HG02642 (cell line): ENCODE measurements at regions not wholly inside any gene's neighbourhood (a gene's known extent, or its start where the extent isn't known, plus 50 kb on each side); places are given as distances from the start of the nearest gene placed in this dataset.

Experiments used
- ATAC-seq: cut with Tn5 transposase; IDR thresholded peaks from one replicate; pipeline ENCODE4 v1.9.1; 2021; ENCODE audit warnings: mild to moderate bottlenecking; ENCODE audit not compliant: unreplicated experiment, poor library complexity

GRCh38 chr3:83302091-83302490 lies 1540.6 kb upstream of the GBE1 start:
- ATAC-seq: no peak

GRCh38 chr3:83317605-83318004 lies 1556.2 kb upstream of the GBE1 start:
- ATAC-seq: no peak

GRCh38 chr3:83320726-83321125 lies 1559.3 kb upstream of the GBE1 start:
- no peak for ATAC-seq

- ATAC-seq: no peak
Measured at GRCh38 chr3:83321457-83321856, 1560.0 kb upstream of the GBE1 start.

GRCh38 chr3:83321891-83322290 lies 1560.4 kb upstream of the GBE1 start:
- ATAC-seq: no peak

- ATAC-seq: no peak
Measured at GRCh38 chr3:83354205-83354604, 1592.8 kb upstream of the GBE1 start.

GRCh38 chr3:83393276-83393675 lies 1565.5 kb upstream of the CADM2 start:
- no peak for ATAC-seq

GRCh38 chr3:83403927-83404326 lies 1554.9 kb upstream of the CADM2 start:
- ATAC-seq: no peak

GRCh38 chr3:83426300-83426699 lies 1532.5 kb upstream of the CADM2 start:
- no peak for ATAC-seq

- no peak for ATAC-seq
Measured at GRCh38 chr3:83434880-83435587, 1523.8 kb upstream of the CADM2 start.

GRCh38 chr3:83438188-83438587 lies 1520.6 kb upstream of the CADM2 start:
- no peak for ATAC-seq

- ATAC-seq: no peak
Measured at GRCh38 chr3:83453056-83453455, 1505.7 kb upstream of the CADM2 start.

- ATAC-seq: no peak
Measured at GRCh38 chr3:83454353-83454752, 1504.4 kb upstream of the CADM2 start.

GRCh38 chr3:83457551-83457950 lies 1501.2 kb upstream of the CADM2 start:
- no peak for ATAC-seq

GRCh38 chr3:83460052-83460451 lies 1498.7 kb upstream of the CADM2 start:
- no peak for ATAC-seq

GRCh38 chr3:83461411-83461810 lies 1497.4 kb upstream of the CADM2 start:
- ATAC-seq: no peak

GRCh38 chr3:83477563-83477962 lies 1481.2 kb upstream of the CADM2 start:
- no peak for ATAC-seq

GRCh38 chr3:83482402-83483070 lies 1476.3 kb upstream of the CADM2 start:
- no peak for ATAC-seq

GRCh38 chr3:83496462-83496861 lies 1462.3 kb upstream of the CADM2 start:
- no peak for ATAC-seq

GRCh38 chr3:83498361-83499016 lies 1460.3 kb upstream of the CADM2 start:
- no peak for ATAC-seq

- ATAC-seq: no peak
Measured at GRCh38 chr3:83500422-83500821, 1458.4 kb upstream of the CADM2 start.

- no peak for ATAC-seq
Measured at GRCh38 chr3:83500931-83501330, 1457.9 kb upstream of the CADM2 start.
